H1 (cell line): ENCODE measurements at regions not wholly inside any gene's neighbourhood (a gene's known extent, or its start where the extent isn't known, plus 50 kb on each side); places are given as distances from the start of the nearest gene placed in this dataset.

ENCODE experiments used
- SP1 ChIP-seq: IDR thresholded peaks from 2 replicates; pipeline ENCODE4 v1.6.1; 2011; ENCODE audit warnings: low read depth, low read length
- TAF7 ChIP-seq: optimal IDR thresholded peaks from 2 replicates; pipeline ENCODE3; 2011; ENCODE audit warnings: low read depth, mild to moderate bottlenecking, inconsistent platforms, low read length, moderate library complexity, borderline replicate concordance
- YY1 ChIP-seq: IDR thresholded peaks from 2 replicates; pipeline ENCODE4 v1.6.1; 2011; ENCODE audit warnings: low read depth, mild to moderate bottlenecking, low read length
- TF ChIP-seq, protein P1 (sequence below): fragments of 300-600 bp; sonication (generic); IDR thresholded peaks from 2 replicates; pipeline ENCODE4 v1.7.1; 2012; ENCODE audit warnings: low read length, moderate library complexity, mild to moderate bottlenecking, inconsistent platforms; ENCODE audit not compliant: insufficient replicate concordance
- TF ChIP-seq, protein P2 (sequence below): IDR thresholded peaks from 2 replicates; pipeline ENCODE4 v1.6.1; 2012; ENCODE audit warnings: low read length, inconsistent platforms
- TF ChIP-seq, protein P3 (sequence below): IDR thresholded peaks from 2 replicates; pipeline ENCODE4 v1.6.1; 2012; ENCODE audit warnings: inconsistent platforms

GRCh38 chr10:131398166-131398565 lies 86.6 kb upstream of the TCERG1L start (continued):
- TF ChIP-seq, protein P1, sequence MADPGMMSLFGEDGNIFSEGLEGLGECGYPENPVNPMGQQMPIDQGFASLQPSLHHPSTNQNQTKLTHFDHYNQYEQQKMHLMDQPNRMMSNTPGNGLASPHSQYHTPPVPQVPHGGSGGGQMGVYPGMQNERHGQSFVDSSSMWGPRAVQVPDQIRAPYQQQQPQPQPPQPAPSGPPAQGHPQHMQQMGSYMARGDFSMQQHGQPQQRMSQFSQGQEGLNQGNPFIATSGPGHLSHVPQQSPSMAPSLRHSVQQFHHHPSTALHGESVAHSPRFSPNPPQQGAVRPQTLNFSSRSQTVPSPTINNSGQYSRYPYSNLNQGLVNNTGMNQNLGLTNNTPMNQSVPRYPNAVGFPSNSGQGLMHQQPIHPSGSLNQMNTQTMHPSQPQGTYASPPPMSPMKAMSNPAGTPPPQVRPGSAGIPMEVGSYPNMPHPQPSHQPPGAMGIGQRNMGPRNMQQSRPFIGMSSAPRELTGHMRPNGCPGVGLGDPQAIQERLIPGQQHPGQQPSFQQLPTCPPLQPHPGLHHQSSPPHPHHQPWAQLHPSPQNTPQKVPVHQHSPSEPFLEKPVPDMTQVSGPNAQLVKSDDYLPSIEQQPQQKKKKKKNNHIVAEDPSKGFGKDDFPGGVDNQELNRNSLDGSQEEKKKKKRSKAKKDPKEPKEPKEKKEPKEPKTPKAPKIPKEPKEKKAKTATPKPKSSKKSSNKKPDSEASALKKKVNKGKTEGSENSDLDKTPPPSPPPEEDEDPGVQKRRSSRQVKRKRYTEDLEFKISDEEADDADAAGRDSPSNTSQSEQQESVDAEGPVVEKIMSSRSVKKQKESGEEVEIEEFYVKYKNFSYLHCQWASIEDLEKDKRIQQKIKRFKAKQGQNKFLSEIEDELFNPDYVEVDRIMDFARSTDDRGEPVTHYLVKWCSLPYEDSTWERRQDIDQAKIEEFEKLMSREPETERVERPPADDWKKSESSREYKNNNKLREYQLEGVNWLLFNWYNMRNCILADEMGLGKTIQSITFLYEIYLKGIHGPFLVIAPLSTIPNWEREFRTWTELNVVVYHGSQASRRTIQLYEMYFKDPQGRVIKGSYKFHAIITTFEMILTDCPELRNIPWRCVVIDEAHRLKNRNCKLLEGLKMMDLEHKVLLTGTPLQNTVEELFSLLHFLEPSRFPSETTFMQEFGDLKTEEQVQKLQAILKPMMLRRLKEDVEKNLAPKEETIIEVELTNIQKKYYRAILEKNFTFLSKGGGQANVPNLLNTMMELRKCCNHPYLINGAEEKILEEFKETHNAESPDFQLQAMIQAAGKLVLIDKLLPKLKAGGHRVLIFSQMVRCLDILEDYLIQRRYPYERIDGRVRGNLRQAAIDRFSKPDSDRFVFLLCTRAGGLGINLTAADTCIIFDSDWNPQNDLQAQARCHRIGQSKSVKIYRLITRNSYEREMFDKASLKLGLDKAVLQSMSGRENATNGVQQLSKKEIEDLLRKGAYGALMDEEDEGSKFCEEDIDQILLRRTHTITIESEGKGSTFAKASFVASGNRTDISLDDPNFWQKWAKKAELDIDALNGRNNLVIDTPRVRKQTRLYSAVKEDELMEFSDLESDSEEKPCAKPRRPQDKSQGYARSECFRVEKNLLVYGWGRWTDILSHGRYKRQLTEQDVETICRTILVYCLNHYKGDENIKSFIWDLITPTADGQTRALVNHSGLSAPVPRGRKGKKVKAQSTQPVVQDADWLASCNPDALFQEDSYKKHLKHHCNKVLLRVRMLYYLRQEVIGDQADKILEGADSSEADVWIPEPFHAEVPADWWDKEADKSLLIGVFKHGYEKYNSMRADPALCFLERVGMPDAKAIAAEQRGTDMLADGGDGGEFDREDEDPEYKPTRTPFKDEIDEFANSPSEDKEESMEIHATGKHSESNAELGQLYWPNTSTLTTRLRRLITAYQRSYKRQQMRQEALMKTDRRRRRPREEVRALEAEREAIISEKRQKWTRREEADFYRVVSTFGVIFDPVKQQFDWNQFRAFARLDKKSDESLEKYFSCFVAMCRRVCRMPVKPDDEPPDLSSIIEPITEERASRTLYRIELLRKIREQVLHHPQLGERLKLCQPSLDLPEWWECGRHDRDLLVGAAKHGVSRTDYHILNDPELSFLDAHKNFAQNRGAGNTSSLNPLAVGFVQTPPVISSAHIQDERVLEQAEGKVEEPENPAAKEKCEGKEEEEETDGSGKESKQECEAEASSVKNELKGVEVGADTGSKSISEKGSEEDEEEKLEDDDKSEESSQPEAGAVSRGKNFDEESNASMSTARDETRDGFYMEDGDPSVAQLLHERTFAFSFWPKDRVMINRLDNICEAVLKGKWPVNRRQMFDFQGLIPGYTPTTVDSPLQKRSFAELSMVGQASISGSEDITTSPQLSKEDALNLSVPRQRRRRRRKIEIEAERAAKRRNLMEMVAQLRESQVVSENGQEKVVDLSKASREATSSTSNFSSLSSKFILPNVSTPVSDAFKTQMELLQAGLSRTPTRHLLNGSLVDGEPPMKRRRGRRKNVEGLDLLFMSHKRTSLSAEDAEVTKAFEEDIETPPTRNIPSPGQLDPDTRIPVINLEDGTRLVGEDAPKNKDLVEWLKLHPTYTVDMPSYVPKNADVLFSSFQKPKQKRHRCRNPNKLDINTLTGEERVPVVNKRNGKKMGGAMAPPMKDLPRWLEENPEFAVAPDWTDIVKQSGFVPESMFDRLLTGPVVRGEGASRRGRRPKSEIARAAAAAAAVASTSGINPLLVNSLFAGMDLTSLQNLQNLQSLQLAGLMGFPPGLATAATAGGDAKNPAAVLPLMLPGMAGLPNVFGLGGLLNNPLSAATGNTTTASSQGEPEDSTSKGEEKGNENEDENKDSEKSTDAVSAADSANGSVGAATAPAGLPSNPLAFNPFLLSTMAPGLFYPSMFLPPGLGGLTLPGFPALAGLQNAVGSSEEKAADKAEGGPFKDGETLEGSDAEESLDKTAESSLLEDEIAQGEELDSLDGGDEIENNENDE: no peak
- TF ChIP-seq YY1 (no peak), SP1 (no peak), TAF7 (no peak)
- TF ChIP-seq, protein P2, sequence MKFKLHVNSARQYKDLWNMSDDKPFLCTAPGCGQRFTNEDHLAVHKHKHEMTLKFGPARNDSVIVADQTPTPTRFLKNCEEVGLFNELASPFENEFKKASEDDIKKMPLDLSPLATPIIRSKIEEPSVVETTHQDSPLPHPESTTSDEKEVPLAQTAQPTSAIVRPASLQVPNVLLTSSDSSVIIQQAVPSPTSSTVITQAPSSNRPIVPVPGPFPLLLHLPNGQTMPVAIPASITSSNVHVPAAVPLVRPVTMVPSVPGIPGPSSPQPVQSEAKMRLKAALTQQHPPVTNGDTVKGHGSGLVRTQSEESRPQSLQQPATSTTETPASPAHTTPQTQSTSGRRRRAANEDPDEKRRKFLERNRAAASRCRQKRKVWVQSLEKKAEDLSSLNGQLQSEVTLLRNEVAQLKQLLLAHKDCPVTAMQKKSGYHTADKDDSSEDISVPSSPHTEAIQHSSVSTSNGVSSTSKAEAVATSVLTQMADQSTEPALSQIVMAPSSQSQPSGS: no peak
- TF ChIP-seq, protein P3, sequence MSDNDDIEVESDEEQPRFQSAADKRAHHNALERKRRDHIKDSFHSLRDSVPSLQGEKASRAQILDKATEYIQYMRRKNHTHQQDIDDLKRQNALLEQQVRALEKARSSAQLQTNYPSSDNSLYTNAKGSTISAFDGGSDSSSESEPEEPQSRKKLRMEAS: no peak
